ENCODE measurements at regions not wholly inside any gene's neighbourhood (a gene's known extent, or its start where the extent isn't known, plus 50 kb on each side); places are given as distances from the start of the nearest gene placed in this dataset.
A peak's percentile ranks its signal among the peaks of the same experiment; 100 is the strongest.
"Not testable (repeated sequence)": the region's sequence is repeated elsewhere in the genome, so short reads cannot be mapped to it uniquely, and the experiment has no call there.

DNA sequence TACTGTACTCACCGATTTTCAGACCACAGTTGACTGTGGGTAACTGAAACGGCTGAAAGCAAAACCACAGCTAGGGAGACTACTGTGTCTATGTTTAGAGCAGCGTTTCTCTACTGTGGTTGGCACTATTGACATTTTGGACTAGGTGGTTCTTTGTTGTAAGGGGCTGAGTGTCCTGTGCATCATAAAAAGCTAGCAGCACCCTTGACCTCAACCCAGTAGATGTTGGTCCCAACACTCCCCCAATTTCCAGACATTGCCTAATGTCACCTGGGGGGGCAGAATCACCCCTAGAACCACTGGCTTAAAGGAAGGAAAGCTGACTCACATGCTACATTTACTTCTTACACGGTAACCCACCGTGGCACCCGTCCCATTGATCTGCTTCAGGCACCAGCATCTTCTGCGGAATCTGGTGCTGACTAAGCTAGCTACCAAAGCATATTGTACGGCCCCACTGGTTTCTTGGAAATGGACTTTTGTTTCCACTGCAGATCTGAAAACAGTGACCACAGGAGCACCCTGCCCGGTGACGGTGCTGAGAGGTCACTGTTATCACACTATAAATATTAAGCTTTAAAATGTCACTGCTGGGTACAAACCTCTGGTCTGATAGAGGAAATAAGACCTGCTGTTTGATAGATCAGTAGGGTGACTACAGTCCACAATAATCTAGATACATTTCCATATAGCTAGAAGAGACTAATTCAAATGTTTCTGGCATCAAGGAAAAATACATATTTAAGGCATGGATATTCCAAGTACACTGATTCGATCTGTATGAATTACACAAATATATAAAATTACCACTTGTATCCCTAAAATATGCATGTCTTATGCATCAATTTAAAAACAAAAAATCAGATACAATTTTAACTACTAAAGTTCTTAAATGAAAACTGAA is 151.4 kb downstream of the HSD17B3 start:
- WGBS, 2 donors = 68 to 82% methylated on average over 11 of the region's 11 CpGs
- Histone ChIP-seq H3K27ac (ENCODE audit: low read depth in 1 of 2, low read length in 2 of 2) (no peak overlapping the region), H3K9me3 (ENCODE audit: control insufficient read depth, low read length) (no peaks in the 10 kb centered on the region), H3K4me1 (ENCODE audit: control insufficient read depth in 1 of 2, insufficient read depth in 2 of 2, low read length in 2 of 2) (peaks cover 0 to 2% of the 10 kb centered on the region in 2 donors), H3K27me3 (ENCODE audit: control insufficient read depth in 1 of 2, insufficient read depth in 2 of 2, low read length in 1 of 2) (no peaks in the 10 kb centered on the region), H3K36me3 (ENCODE audit: control insufficient read depth in 1 of 2, insufficient read depth in 2 of 2, low read length in 1 of 2) (no peaks in the 10 kb centered on the region), H3K4me3 (ENCODE audit: low read length in 2 of 2) (no peak overlapping the region)
- intact Hi-C loops (cut with DNase I) = no loop called here
- DNase-seq = peak in 1 of 2 donors; percentile 28
- ATAC-seq (ENCODE audit: low FRiP score) = no peak

DNA sequence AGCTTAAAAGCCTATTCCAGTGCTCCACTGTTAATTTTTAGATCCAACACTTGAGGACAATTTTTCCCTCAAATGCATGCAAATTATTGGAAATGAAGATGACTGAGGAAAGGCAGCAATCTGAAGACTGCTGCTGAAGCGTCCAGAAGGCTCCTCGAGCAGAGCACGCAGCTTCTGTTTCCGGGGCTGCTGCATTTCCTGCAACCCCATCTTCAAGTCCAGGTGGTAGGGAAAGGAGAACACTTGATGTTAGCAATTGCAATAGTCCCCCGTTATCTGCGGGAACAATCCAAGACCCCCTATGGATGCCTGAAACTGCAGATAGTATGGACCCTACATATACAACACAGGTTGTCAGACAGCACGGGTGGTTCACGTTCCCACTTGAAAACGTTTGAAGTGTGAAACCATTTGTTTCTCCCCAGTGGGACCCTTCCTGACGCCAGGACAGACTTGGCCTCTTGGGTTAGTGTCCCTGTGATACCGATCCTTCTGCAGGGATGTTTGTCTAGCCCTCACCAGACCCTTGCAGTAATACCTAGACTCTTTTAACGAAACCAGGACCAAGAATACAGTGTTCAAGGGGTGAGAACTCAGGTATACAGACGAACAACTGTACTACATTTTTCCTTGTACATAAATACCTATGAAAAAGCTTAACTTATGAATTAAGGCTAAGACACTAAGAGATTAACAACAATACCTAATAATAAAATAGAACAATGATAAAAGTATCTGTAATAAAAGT is 152.3 kb downstream of the HSD17B3 start:
- 61 to 76% methylated on average over 13 of the region's 13 CpGs for WGBS, 2 donors
- peak in 1 of 2 donors; percentile 33 for DNase-seq
- Histone ChIP-seq H3K36me3 (ENCODE audit: control insufficient read depth in 1 of 2, insufficient read depth in 2 of 2, low read length in 1 of 2) (no peaks in the 10 kb centered on the region), H3K27me3 (ENCODE audit: control insufficient read depth in 1 of 2, insufficient read depth in 2 of 2, low read length in 1 of 2) (no peaks in the 10 kb centered on the region), H3K27ac (ENCODE audit: low read depth in 1 of 2, low read length in 2 of 2) (no peak overlapping the region), H3K4me1 (ENCODE audit: control insufficient read depth in 1 of 2, insufficient read depth in 2 of 2, low read length in 2 of 2) (peaks cover 0 to 2% of the 10 kb centered on the region in 2 donors), H3K4me3 (ENCODE audit: low read length in 2 of 2) (no peak overlapping the region), H3K9me3 (ENCODE audit: control insufficient read depth, low read length) (no peaks in the 10 kb centered on the region)
- intact Hi-C loops (cut with DNase I) = no loop called here
- peak; percentile 36 for ATAC-seq (ENCODE audit: low FRiP score)

DNA sequence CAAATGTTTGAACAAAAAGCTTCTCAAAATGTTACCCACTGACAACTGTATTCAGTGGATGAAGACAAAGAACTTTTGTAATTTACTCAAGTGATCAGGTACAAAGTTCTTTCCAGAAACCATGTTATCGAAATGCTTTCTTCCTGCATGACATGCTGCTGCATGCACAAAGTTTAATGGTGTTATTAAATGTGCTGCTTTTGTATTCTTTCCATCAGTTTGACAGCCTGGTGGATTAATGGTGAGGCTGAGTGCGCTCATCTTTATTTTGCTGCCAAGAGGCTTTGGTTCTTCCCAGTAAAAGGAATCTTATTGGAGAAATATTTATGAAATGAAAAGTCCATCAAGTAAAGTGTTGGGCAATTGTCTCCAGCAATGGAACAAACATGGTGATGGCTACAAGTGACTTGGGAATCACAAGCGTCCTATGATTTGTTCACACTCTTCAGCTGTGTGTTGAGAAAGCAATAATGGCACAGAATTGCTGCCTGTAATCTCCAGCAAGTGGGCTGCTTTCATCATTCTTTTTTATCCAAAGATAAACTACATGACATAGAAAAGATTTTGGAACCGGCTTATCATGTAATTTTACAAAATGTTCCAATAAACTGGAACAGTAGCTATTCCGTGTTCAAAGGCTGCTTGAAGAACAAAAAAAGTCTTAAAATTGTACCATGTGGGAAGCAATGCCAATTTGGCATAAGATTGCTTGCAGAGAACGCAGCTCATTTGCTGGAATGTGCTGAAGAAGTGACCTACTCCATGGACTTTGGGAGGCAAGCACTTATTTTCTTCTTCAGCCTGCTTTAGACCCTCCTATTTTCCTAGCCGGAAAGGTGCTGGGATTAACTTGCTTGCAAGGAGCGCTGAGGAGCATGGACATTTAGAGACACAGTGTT is 153.1 kb downstream of the HSD17B3 start:
- 27 to 34% methylated on average over 8 of the region's 8 CpGs for WGBS, 2 donors
- Histone ChIP-seq H3K4me1 (ENCODE audit: control insufficient read depth in 1 of 2, insufficient read depth in 2 of 2, low read length in 2 of 2) (peaks cover 0 to 2% of the 10 kb centered on the region in 2 donors), H3K27ac (ENCODE audit: low read depth in 1 of 2, low read length in 2 of 2) (no peak overlapping the region), H3K27me3 (ENCODE audit: control insufficient read depth in 1 of 2, insufficient read depth in 2 of 2, low read length in 1 of 2) (no peaks in the 10 kb centered on the region), H3K36me3 (ENCODE audit: control insufficient read depth in 1 of 2, insufficient read depth in 2 of 2, low read length in 1 of 2) (no peaks in the 10 kb centered on the region), H3K4me3 (ENCODE audit: low read length in 2 of 2) (no peak overlapping the region), H3K9me3 (ENCODE audit: control insufficient read depth, low read length) (no peaks in the 10 kb centered on the region)
- intact Hi-C loops (cut with DNase I) = no loop called here
- ATAC-seq (ENCODE audit: low FRiP score) (peak; percentile 77), DNase-seq (no peak)

DNA sequence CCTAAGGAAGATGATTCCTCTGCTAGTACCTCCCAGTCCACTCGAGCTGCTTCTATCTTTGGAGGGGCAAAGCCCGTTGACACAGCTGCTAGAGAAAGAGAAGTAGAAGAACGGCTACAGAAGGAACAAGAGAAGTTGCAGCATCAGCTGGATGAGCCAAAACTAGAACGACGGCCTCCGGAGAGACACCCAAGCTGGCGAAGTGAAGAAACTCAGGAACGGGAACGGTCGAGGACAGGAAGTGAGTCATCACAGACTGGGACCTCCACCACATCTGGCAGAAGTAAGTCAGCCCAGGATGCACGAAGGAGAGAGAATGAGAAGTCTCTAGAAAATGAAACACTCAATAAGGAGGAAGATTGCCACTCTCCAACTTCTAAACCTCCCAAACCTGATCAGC is 154.9 kb downstream of the HSD17B3 start:
- H3K36me3 ChIP-seq (ENCODE audit: control insufficient read depth in 1 of 2, insufficient read depth in 2 of 2, low read length in 1 of 2); H3K4me3 ChIP-seq (ENCODE audit: low read length in 2 of 2); H3K4me1 ChIP-seq (ENCODE audit: control insufficient read depth in 1 of 2, insufficient read depth in 2 of 2, low read length in 2 of 2); H3K27me3 ChIP-seq (ENCODE audit: control insufficient read depth in 1 of 2, insufficient read depth in 2 of 2, low read length in 1 of 2); H3K9me3 ChIP-seq (ENCODE audit: control insufficient read depth, low read length); H3K27ac ChIP-seq (ENCODE audit: low read depth in 1 of 2, low read length in 2 of 2); intact Hi-C loops (cut with DNase I); ATAC-seq (ENCODE audit: low FRiP score): not testable (repeated sequence)
- WGBS, 2 donors = 79 to 83% methylated on average over 11 of the region's 11 CpGs
- peak in 1 of 2 donors; percentile 74 for DNase-seq

DNA sequence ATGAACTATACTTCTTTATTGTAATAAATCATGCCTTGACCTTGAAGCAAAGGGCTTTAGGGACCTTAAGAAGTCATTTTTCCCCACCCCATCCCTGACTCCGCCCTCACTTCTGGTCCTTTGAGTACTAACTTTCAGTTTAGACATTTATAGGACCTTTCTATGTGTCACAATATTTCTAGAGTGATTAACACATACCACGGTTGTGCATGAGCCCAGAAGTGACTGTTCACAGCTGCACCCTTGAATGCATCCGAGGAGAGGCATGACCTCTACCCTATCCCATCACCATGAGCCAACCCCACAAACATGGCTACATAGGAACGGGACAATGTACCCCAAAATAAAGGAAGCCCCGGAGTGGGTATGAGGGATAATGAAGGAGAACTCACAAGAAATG is 160.3 kb downstream of the HSD17B3 start:
- H3K4me1 ChIP-seq (ENCODE audit: control insufficient read depth in 1 of 2, insufficient read depth in 2 of 2, low read length in 2 of 2) = peaks cover 0 to 5% of the 10 kb centered on the region in 2 donors

DNA sequence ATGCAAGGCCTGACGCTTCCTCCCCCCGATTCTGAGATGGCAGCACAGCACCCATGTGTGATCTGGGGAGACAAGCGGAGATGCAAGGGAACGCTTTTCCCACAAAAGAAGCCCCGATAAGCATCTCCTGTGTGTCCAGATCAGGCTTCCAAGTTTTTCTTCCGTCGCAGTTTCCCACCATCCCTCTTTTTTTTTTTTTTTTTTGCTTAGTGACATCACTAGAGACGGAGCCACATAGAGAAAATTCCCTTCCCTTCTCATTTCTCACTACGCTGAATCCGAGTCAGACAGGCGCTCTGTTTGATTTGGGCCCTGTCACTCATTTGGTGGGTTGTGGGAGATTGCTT is 160.9 kb downstream of the HSD17B3 start:
- DNase-seq = no peak
- Histone ChIP-seq H3K27ac (ENCODE audit: low read depth in 1 of 2, low read length in 2 of 2) (no peak overlapping the region), H3K9me3 (ENCODE audit: control insufficient read depth, low read length) (no peaks in the 10 kb centered on the region), H3K36me3 (ENCODE audit: control insufficient read depth in 1 of 2, insufficient read depth in 2 of 2, low read length in 1 of 2) (no peaks in the 10 kb centered on the region), H3K4me1 (ENCODE audit: control insufficient read depth in 1 of 2, insufficient read depth in 2 of 2, low read length in 2 of 2) (peaks cover 0 to 5% of the 10 kb centered on the region in 2 donors), H3K27me3 (ENCODE audit: control insufficient read depth in 1 of 2, insufficient read depth in 2 of 2, low read length in 1 of 2) (no peaks in the 10 kb centered on the region), H3K4me3 (ENCODE audit: low read length in 2 of 2) (no peak overlapping the region)
- intact Hi-C loops (cut with DNase I) = no loop called here
- ATAC-seq (ENCODE audit: low FRiP score) = no peak
- WGBS, 2 donors = 77 to 81% methylated on average over 11 of the region's 11 CpGs

More for the DNA sequence above, 160.3 kb downstream of the HSD17B3 start:
- Histone ChIP-seq H3K4me3 (ENCODE audit: low read length in 2 of 2) (no peak overlapping the region), H3K27me3 (ENCODE audit: control insufficient read depth in 1 of 2, insufficient read depth in 2 of 2, low read length in 1 of 2) (no peaks in the 10 kb centered on the region), H3K9me3 (ENCODE audit: control insufficient read depth, low read length) (no peaks in the 10 kb centered on the region), H3K27ac (ENCODE audit: low read depth in 1 of 2, low read length in 2 of 2) (no peak overlapping the region), H3K36me3 (ENCODE audit: control insufficient read depth in 1 of 2, insufficient read depth in 2 of 2, low read length in 1 of 2) (no peaks in the 10 kb centered on the region)
- intact Hi-C loops (cut with DNase I) = no loop called here
- ATAC-seq (ENCODE audit: low FRiP score) = no peak
- 60 to 66% methylated on average over 5 of the region's 5 CpGs for WGBS, 2 donors
- no peak for DNase-seq

DNA sequence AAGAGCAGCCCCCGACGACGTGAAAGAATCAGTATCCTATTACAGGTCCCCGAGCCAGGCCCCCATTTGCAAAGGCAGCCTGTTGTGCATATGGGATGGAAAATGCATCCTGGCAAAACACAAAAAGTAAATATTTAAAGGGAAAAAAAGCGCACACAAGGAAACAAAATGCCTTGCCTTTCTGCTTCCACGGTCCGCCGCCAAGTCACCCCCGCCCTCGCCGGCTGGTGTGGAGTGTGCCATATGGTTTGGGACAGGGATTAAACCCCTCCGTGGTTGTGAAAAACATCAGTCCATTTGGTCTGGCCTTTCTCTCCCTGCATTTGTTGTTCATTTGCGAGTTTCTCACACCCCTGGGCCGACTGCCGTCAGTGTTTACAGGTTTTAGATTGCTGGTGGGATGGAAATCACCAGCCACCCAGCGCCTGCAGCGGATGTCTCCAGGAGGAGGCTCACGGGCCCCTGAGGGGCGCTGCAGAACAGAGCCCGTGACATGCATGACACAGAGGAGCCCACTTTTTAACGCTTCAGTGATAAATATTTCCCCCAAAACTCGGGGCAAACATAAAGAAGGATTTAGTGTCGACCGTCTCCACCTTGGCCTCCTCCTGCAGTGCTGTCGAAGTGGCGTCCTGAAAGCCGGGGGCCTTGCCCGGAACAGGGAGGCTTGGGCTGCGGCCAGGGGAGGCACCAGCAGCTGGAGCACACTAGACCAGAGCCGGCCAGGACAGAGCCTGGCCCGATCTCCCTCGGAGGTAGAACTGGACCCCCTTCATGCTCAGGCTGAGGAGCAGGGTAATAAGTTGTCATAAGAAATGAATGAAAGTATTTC is 161.5 kb downstream of the HSD17B3 start:
- Histone ChIP-seq H3K4me1 (ENCODE audit: control insufficient read depth in 1 of 2, insufficient read depth in 2 of 2, low read length in 2 of 2) (peaks cover 0 to 5% of the 10 kb centered on the region in 2 donors), H3K36me3 (ENCODE audit: control insufficient read depth in 1 of 2, insufficient read depth in 2 of 2, low read length in 1 of 2) (no peaks in the 10 kb centered on the region), H3K27me3 (ENCODE audit: control insufficient read depth in 1 of 2, insufficient read depth in 2 of 2, low read length in 1 of 2) (no peaks in the 10 kb centered on the region), H3K27ac (ENCODE audit: low read depth in 1 of 2, low read length in 2 of 2) (no peak overlapping the region), H3K4me3 (ENCODE audit: low read length in 2 of 2) (no peak overlapping the region), H3K9me3 (ENCODE audit: control insufficient read depth, low read length) (no peaks in the 10 kb centered on the region)
- ATAC-seq (ENCODE audit: low FRiP score) (no peak), DNase-seq (no peak)
- 72 to 77% methylated on average over 32 of the region's 32 CpGs for WGBS, 2 donors
- intact Hi-C loops (cut with DNase I) = no loop called here

All from aorta (tissue), 5 donors.